ENCODE measurements at regions not wholly inside any gene's neighbourhood (a gene's known extent, or its start where the extent isn't known, plus 50 kb on each side); places are given as distances from the start of the nearest gene placed in this dataset.

DNA sequence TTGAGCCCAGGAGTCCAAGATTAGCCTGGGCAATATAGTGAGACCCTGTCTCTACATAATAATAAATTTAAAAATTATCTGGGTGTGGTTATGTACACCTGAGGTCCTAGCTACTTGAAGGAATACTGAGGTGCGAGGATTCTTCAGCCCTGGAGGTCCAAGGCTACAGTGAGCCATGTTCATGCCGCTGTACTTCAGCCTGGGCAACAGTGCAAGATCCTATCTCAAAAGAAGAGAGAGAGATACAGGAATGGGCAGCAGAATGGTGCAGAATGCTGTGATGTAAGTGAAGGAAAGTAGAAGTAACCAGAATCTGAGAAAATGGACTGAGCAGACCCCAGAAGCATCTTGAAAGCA, 62.7 kb upstream of the EXOC4 start:
- intact Hi-C loops (cut with micrococcal nuclease): no loop called here
- H3K4me3 Mint-ChIP-seq: no peak overlapping the region
- no peaks in the 10 kb centered on the region for H3K9me3 Mint-ChIP-seq
- no peak for ATAC-seq
- H3K4me1 Mint-ChIP-seq (ENCODE audit: low read depth): no peaks in the 10 kb centered on the region
- DNase-seq: no peak
- no peak overlapping the region for H3K27ac Mint-ChIP-seq
- peaks cover 3% of the 10 kb centered on the region for H3K27me3 Mint-ChIP-seq
- H3K36me3 Mint-ChIP-seq (ENCODE audit: low read depth): no peaks in the 10 kb centered on the region
- TF ChIP-seq, protein P1, sequence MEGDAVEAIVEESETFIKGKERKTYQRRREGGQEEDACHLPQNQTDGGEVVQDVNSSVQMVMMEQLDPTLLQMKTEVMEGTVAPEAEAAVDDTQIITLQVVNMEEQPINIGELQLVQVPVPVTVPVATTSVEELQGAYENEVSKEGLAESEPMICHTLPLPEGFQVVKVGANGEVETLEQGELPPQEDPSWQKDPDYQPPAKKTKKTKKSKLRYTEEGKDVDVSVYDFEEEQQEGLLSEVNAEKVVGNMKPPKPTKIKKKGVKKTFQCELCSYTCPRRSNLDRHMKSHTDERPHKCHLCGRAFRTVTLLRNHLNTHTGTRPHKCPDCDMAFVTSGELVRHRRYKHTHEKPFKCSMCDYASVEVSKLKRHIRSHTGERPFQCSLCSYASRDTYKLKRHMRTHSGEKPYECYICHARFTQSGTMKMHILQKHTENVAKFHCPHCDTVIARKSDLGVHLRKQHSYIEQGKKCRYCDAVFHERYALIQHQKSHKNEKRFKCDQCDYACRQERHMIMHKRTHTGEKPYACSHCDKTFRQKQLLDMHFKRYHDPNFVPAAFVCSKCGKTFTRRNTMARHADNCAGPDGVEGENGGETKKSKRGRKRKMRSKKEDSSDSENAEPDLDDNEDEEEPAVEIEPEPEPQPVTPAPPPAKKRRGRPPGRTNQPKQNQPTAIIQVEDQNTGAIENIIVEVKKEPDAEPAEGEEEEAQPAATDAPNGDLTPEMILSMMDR (IDR thresholded peaks at IDR 0.05): no peak
- CTCF ChIA-PET: no interaction called here
- POLR2A ChIA-PET: no interaction called here

- H3K27me3 Mint-ChIP-seq: peaks cover 3% of the 10 kb centered on the region
- H3K27ac Mint-ChIP-seq: no peak overlapping the region
- no peak for DNase-seq
- intact Hi-C loops (cut with micrococcal nuclease): no loop called here
- H3K4me1 Mint-ChIP-seq (ENCODE audit: low read depth): no peaks in the 10 kb centered on the region
- no peak for ATAC-seq
- no peaks in the 10 kb centered on the region for H3K36me3 Mint-ChIP-seq (ENCODE audit: low read depth)
- TF ChIP-seq, protein P1 (IDR thresholded peaks at IDR 0.05): no peak
- H3K9me3 Mint-ChIP-seq: no peaks in the 10 kb centered on the region
- ChIA-PET POLR2A (no interaction called here), CTCF (interaction anchor here (1.0 kb wide), 1 partner anchor 15 kb away, joined by 3 read pairs; no protein-coding TSS in a partner anchor)
- no peak overlapping the region for H3K4me3 Mint-ChIP-seq
Measured at GRCh38 chr7:133190650-133191049, 62.2 kb upstream of the EXOC4 start.

DNA sequence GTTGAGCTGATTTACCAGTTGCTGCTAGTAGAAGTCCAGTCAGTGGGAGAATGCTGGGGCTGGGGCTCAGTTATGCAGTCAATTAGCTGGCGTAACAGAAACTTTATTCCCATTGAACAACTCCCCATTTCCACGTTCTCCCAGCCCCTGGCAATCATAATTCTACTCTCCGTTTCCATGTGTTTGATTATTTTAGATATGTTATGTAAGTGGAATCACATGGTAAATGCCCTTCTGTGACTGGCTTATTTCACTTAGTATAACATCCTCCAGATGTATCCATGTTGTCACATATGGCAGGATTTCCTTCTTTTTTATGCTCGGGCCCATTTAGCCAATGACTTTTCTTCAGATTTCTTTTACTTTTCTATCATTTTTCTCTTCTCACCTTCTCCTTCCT, 61.1 kb upstream of the EXOC4 start:
- Mint-ChIP-seq H3K27me3 (peaks cover 3% of the 10 kb centered on the region), H3K36me3 (ENCODE audit: low read depth) (no peaks in the 10 kb centered on the region), H3K4me1 (ENCODE audit: low read depth) (no peaks in the 10 kb centered on the region), H3K4me3 (no peak overlapping the region), H3K27ac (no peak overlapping the region), H3K9me3 (no peaks in the 10 kb centered on the region)
- CTCF ChIA-PET: interaction anchor here (0.9 to 1.0 kb wide), 2 partner anchors 9 to 16 kb away, joined by 3 read pairs; no protein-coding TSS in a partner anchor
- TF ChIP-seq, protein P1 (IDR thresholded peaks at IDR 0.05): no peak
- no peak for DNase-seq
- intact Hi-C loops (cut with micrococcal nuclease): no loop called here
- POLR2A ChIA-PET: no interaction called here
- ATAC-seq: no peak

DNA sequence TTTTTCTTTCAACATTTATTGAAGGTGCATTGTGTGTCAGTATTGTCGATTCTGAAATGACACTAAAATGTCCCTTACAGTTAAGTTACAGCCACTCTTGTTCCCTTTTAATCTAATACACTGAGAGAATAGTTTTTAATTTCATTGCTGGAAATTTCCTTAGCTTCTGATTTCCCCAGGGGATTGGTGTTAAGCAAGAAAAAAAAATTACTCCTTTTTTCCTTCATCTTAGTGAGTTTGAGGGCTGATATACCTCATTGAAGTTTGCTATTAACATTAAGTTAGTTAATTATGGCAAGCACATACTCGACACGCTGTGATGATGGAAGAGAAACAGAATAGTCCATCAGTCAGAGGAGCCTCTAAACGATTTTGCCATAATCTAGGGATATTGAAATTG, 57.0 kb upstream of the EXOC4 start:
- Mint-ChIP-seq H3K27ac (no peak overlapping the region), H3K36me3 (ENCODE audit: low read depth) (no peaks in the 10 kb centered on the region), H3K4me1 (ENCODE audit: low read depth) (no peaks in the 10 kb centered on the region), H3K9me3 (no peaks in the 10 kb centered on the region), H3K4me3 (no peak overlapping the region), H3K27me3 (peaks cover 5% of the 10 kb centered on the region)
- intact Hi-C loops (cut with micrococcal nuclease): no loop called here
- CTCF ChIA-PET: no interaction called here
- DNase-seq (no peak), ATAC-seq (no peak)
- TF ChIP-seq, protein P1 (IDR thresholded peaks at IDR 0.05): no peak
- POLR2A ChIA-PET: no interaction called here

DNA sequence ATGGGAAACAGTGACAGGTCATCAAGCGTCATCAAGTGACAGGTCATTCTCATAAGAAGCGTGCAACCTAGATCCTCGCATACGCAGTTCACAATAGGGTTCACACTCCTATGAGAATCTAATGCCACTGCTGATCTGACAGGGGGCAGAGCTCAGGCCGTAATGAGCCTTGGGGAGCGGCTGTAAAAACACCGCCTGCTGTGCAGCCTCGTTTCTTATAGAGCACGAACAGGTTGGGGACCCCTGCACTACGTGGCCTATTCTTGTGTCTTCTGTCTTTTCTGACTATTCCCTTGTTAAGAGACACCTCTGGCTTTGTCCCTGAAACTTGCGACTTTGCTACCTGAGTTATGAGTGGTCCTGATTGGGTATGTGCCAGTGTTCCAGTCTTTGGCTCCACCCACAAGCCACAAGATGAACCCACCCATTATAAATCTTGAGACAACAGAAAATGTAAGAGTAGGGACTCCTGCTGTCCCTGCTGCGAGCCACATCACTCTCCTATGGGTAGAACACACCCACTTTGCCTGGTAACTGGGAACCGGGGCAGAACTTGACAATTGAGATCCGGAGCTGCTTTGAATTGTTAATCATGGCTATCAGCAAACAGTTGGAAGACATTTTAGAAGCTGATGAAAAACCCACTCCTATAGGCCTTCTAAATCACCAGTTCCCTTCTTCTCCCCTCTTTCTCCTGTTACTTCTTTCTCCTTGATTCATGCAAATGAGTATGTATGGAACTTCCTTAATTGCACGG, 55.8 kb upstream of the EXOC4 start:
- peaks cover 7% of the 10 kb centered on the region for H3K27me3 Mint-ChIP-seq
- TF ChIP-seq, protein P1 (IDR thresholded peaks at IDR 0.05): no peak
- H3K36me3 Mint-ChIP-seq (ENCODE audit: low read depth): no peaks in the 10 kb centered on the region
- POLR2A ChIA-PET: no interaction called here
- ATAC-seq (no peak), DNase-seq (no peak)
- H3K4me3 Mint-ChIP-seq: no peak overlapping the region
- intact Hi-C loops (cut with micrococcal nuclease): no loop called here
- CTCF ChIA-PET: no interaction called here
- no peak overlapping the region for H3K27ac Mint-ChIP-seq
- H3K9me3 Mint-ChIP-seq: no peaks in the 10 kb centered on the region
- no peaks in the 10 kb centered on the region for H3K4me1 Mint-ChIP-seq (ENCODE audit: low read depth)

All from activated CD8-positive, alpha-beta T cell treated with anti-CD3 and anti-CD28 coated beads for 36 hours (primary cell).